CD8-positive, alpha-beta memory T cell (primary cell): ENCODE measurements at regions not wholly inside any gene's neighbourhood (a gene's known extent, or its start where the extent isn't known, plus 50 kb on each side); places are given as distances from the start of the nearest gene placed in this dataset.

ENCODE experiments used
- CTCF ChIA-PET: fragments of 350-600 bp; sonication (Branson Sonifier 250); formaldehyde crosslinking; loops from one replicate; lab custom pipeline; 2021; ENCODE audit warnings: antibody characterized with exemption; lab: Charles Lee
- POLR2A ChIA-PET: fragments of 350-600 bp; sonication (Branson Sonifier 250); formaldehyde crosslinking; loops from one replicate; lab custom pipeline; 2021; ENCODE audit warnings: antibody characterized with exemption; lab: Charles Lee
- DNase-seq, 5 donors: peaks; one replicate each; pipeline versions ENCODE4 v3.0.0 to v3.0.0-alpha.2; 2020 to 2022; ENCODE audit warnings: mixed read lengths in 1 of 5
- H3K27ac ChIP-seq: one replicate; pipeline ENCODE4 v1.7.0; 2013; ENCODE audit warnings: low read depth, mild to moderate bottlenecking, low read length, moderate library complexity
- H3K27me3 ChIP-seq: 2 replicates; pipeline ENCODE4 v1.7.0; 2013; ENCODE audit warnings: low read length, mild to moderate bottlenecking; ENCODE audit not compliant: insufficient read depth, poor library complexity, severe bottlenecking
- H3K36me3 ChIP-seq: 2 replicates; pipeline ENCODE4 v1.7.0; 2013; ENCODE audit warnings: mild to moderate bottlenecking, low read length, moderate library complexity; ENCODE audit not compliant: insufficient read depth
- H3K4me1 ChIP-seq: 2 replicates; pipeline ENCODE4 v1.7.0; 2013; ENCODE audit warnings: mild to moderate bottlenecking, low read length, moderate library complexity; ENCODE audit not compliant: insufficient read depth
- H3K4me3 ChIP-seq: 2 replicates; pipeline ENCODE4 v1.7.0; 2013; ENCODE audit warnings: mild to moderate bottlenecking, low read length
- H3K9me3 ChIP-seq: 2 replicates; pipeline ENCODE4 v1.7.0; 2013; ENCODE audit warnings: mild to moderate bottlenecking, low read length
- H3K27ac Mint-ChIP-seq, 8 donors: one replicate each; pipeline ENCODE4 v1.8.0; 2020 to 2021; ENCODE audit warnings: mixed read lengths in 8 of 8, mild to moderate bottlenecking in 6 of 8, inconsistent platforms in 3 of 8, moderate library complexity in 3 of 8
- H3K27me3 Mint-ChIP-seq, 2 donors: one replicate each; pipeline ENCODE4 v1.8.0; 2020 to 2021; ENCODE audit warnings: mixed read lengths in 2 of 2, mild to moderate bottlenecking in 1 of 2, moderate library complexity in 1 of 2
- H3K36me3 Mint-ChIP-seq, 3 donors: one replicate each; pipeline ENCODE4 v1.8.0; 2020 to 2021; ENCODE audit warnings: mixed read lengths in 3 of 3, inconsistent platforms in 1 of 3, mild to moderate bottlenecking in 1 of 3
- H3K4me1 Mint-ChIP-seq, 3 donors: one replicate each; pipeline ENCODE4 v1.8.0; 2020 to 2021; ENCODE audit warnings: mixed read lengths in 3 of 3, inconsistent platforms in 1 of 3, mild to moderate bottlenecking in 1 of 3
- H3K4me3 Mint-ChIP-seq, 7 donors: one replicate each; pipeline ENCODE4 v1.8.0; 2020 to 2021; ENCODE audit warnings: mixed read lengths in 7 of 7, mild to moderate bottlenecking in 6 of 7, moderate library complexity in 4 of 7, inconsistent platforms in 2 of 7
- H3K9me3 Mint-ChIP-seq, 5 donors: one replicate each; pipeline ENCODE4 v1.8.0; 2020 to 2022; ENCODE audit warnings: mixed read lengths in 5 of 5, mild to moderate bottlenecking in 3 of 5, moderate library complexity in 2 of 5, inconsistent platforms in 1 of 5

DNA sequence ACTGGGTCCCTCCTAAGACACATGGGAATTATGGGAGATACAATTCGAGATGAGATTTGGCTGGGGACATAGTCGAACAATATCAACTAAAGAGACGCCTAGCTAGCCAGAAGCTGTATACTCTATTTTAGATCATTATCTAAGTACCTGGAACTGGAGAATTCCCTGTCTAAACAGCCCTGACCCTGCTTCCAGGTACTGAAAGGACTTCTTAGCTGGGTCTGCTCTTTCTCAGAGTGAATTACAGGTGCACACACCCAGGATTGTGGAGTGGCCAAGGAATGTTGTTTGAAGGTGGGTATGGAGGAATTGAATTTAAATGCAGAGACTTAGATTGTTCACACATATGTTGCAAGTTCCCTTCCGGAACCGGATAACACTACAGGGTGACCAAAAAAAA lies 733.0 kb downstream of the RPS29 start:
- Histone ChIP-seq H3K36me3 (no peaks in the 10 kb centered on the region), H3K27me3 (no peaks in the 10 kb centered on the region), H3K9me3 (no peaks in the 10 kb centered on the region), H3K4me1 (no peaks in the 10 kb centered on the region), H3K4me3 (no peak overlapping the region), H3K27ac (no peak overlapping the region)
- H3K4me3 Mint-ChIP-seq = no peak overlapping the region
- ChIA-PET POLR2A (no interaction called here), CTCF (no interaction called here)
- no peak overlapping the region for H3K27ac Mint-ChIP-seq
- H3K27me3 Mint-ChIP-seq = no peaks in the 10 kb centered on the region
- no peak for DNase-seq
- H3K9me3 Mint-ChIP-seq = peaks cover 0 to 12% (median 6%) of the 10 kb centered on the region in 5 donors
- no peaks in the 10 kb centered on the region for H3K36me3 Mint-ChIP-seq
- no peaks in the 10 kb centered on the region for H3K4me1 Mint-ChIP-seq

DNA sequence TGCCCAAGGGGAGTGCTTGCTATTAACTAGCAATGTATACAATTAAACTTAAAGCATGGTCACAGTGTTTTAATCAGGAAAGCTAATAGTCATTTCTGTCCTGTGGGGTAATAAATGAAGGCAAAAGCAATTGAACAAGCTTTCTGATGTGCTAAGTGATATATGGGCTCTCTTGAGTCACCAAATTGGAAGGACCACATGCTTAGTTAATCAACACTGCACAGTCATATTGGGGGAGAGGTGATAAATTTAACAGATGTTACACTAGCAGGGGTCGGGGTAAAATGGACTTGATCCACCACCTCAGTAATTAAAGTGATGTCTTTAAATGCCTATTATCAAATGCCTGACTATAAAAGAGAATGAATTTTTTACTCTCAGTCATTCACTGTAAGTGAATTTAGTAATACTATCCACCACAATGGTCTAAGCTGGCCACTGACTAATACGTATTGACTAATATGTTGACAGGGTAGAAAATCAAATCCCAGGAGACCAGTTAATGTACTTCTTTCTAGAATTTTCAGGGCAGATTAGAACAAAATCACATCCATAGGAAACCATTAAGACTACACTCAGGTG lies 736.3 kb downstream of the RPS29 start:
- H3K27me3 ChIP-seq = no peaks in the 10 kb centered on the region
- no peak for DNase-seq
- no peaks in the 10 kb centered on the region for H3K4me1 ChIP-seq
- Mint-ChIP-seq H3K36me3 (no peaks in the 10 kb centered on the region), H3K27ac (no peak overlapping the region), H3K27me3 (no peaks in the 10 kb centered on the region), H3K9me3 (peaks cover 0 to 9% (median 5%) of the 10 kb centered on the region in 5 donors), H3K4me1 (no peaks in the 10 kb centered on the region), H3K4me3 (no peak overlapping the region)
- H3K4me3 ChIP-seq = no peak overlapping the region
- POLR2A ChIA-PET = no interaction called here
- no peaks in the 10 kb centered on the region for H3K36me3 ChIP-seq
- CTCF ChIA-PET = no interaction called here
- H3K9me3 ChIP-seq = no peaks in the 10 kb centered on the region
- H3K27ac ChIP-seq = no peak overlapping the region

DNA sequence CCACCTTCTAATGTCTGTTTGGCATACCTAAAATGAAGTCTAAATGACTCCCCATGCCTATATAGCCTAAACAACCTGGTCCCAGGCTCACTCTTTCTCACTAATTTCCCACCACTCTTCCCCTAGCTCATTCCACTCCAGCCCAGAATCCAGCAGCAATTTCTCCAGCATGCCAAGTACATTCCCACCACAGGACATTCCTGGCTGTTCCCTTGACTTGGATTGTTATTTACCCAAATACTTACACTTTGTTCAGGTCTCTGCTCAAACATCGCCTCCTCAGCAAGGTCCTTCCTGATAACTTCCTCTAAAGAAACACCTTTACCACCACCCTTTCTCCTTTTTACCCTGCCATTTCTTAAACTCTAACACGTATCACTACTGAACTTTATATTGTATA lies 743.4 kb downstream of the RPS29 start:
- no peaks in the 10 kb centered on the region for H3K9me3 ChIP-seq
- no peak overlapping the region for H3K4me3 ChIP-seq
- H3K27me3 ChIP-seq = no peaks in the 10 kb centered on the region
- no peak overlapping the region for H3K27ac ChIP-seq
- ChIA-PET CTCF (no interaction called here), POLR2A (no interaction called here)
- Mint-ChIP-seq H3K4me1 (no peaks in the 10 kb centered on the region), H3K9me3 (peaks cover 0 to 3% (median 2%) of the 10 kb centered on the region in 5 donors), H3K36me3 (no peaks in the 10 kb centered on the region), H3K27ac (no peak overlapping the region), H3K27me3 (no peaks in the 10 kb centered on the region), H3K4me3 (no peak overlapping the region)
- no peaks in the 10 kb centered on the region for H3K36me3 ChIP-seq
- DNase-seq = no peak
- H3K4me1 ChIP-seq = no peaks in the 10 kb centered on the region

DNA sequence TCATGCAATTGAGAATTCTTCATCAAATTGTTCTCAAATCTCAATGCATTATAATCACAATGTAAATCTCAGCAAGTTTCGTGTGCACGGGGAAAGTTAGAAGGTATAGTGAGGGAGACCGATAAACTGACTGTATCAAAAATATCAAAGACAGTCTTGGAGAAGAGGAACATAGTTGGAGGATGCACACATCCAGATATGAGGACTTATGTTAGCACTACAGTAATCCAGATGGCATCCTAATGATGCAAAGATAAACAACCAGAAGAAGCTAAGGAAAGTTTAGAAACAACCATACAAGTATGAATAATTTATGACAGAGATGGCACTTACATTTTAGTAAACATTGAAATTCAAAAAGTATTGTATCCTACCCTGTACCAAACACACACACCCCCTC lies 760.1 kb downstream of the RPS29 start:
- Mint-ChIP-seq H3K27ac (no peak overlapping the region), H3K4me3 (no peak overlapping the region), H3K4me1 (no peaks in the 10 kb centered on the region), H3K9me3 (peaks cover 1 to 12% (median 7%) of the 10 kb centered on the region in 5 donors), H3K36me3 (no peaks in the 10 kb centered on the region), H3K27me3 (no peaks in the 10 kb centered on the region)
- H3K27me3 ChIP-seq = no peaks in the 10 kb centered on the region
- ChIA-PET POLR2A (no interaction called here), CTCF (no interaction called here)
- H3K4me3 ChIP-seq = no peak overlapping the region
- H3K4me1 ChIP-seq = no peaks in the 10 kb centered on the region
- H3K36me3 ChIP-seq = no peaks in the 10 kb centered on the region
- H3K9me3 ChIP-seq = no peaks in the 10 kb centered on the region
- no peak for DNase-seq
- no peak overlapping the region for H3K27ac ChIP-seq

DNA sequence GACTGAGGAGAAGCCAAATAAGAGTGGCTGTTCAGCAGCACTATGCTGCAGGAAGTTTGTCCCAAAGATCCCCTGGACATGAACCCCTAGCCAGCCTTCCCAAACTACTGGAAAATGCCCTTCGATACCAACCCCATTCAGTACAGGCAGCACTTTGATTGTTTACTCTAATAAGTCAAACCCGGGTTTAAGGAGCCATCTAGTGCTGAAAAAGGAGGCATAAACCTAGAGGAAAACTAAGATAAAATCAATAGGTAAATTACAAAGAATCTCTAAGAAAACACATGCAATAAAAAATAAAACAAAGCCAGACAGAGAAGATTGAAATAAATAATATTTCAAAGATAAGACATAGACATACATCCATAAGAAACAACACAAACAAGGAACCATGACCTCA lies 771.6 kb downstream of the RPS29 start:
- Histone ChIP-seq H3K36me3 (no peaks in the 10 kb centered on the region), H3K27ac (no peak overlapping the region), H3K27me3 (no peaks in the 10 kb centered on the region), H3K9me3 (no peaks in the 10 kb centered on the region), H3K4me3 (no peak overlapping the region), H3K4me1 (no peaks in the 10 kb centered on the region)
- no peak for DNase-seq
- no peaks in the 10 kb centered on the region for H3K27me3 Mint-ChIP-seq
- no peaks in the 10 kb centered on the region for H3K4me1 Mint-ChIP-seq
- H3K4me3 Mint-ChIP-seq = no peak overlapping the region
- ChIA-PET POLR2A (no interaction called here), CTCF (no interaction called here)
- no peak overlapping the region for H3K27ac Mint-ChIP-seq
- no peaks in the 10 kb centered on the region for H3K36me3 Mint-ChIP-seq
- peaks cover 0 to 14% (median 10%) of the 10 kb centered on the region in 5 donors for H3K9me3 Mint-ChIP-seq

DNA sequence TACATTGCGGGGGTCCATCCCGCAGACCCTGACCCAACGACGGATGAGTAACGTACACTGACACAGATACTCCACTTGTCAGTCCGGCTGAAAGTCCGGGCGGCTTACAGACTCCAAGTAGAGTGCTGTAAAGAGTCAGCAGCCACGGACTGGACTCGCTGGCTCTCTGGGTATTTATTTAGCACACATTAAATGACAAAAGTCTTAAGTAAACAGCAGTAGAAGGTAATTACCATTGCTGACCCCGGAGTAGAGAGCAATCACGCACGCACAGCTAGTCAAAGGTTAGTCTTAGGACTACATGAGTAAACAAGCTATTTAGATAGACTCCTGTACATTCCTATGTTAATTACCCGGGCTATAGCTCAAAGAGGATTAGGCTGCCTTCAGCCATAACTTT lies 780.9 kb downstream of the RPS29 start:
- H3K27ac ChIP-seq = no peak overlapping the region
- ChIA-PET POLR2A (no interaction called here), CTCF (no interaction called here)
- H3K4me3 ChIP-seq = no peak overlapping the region
- Mint-ChIP-seq H3K27me3 (no peaks in the 10 kb centered on the region), H3K9me3 (peaks cover 0 to 39% (median 8%) of the 10 kb centered on the region in 5 donors), H3K4me1 (no peaks in the 10 kb centered on the region), H3K4me3 (no peak overlapping the region), H3K36me3 (no peaks in the 10 kb centered on the region), H3K27ac (no peak overlapping the region)
- no peaks in the 10 kb centered on the region for H3K36me3 ChIP-seq
- no peaks in the 10 kb centered on the region for H3K9me3 ChIP-seq
- H3K27me3 ChIP-seq = no peaks in the 10 kb centered on the region
- DNase-seq = no peak
- H3K4me1 ChIP-seq = no peaks in the 10 kb centered on the region

DNA sequence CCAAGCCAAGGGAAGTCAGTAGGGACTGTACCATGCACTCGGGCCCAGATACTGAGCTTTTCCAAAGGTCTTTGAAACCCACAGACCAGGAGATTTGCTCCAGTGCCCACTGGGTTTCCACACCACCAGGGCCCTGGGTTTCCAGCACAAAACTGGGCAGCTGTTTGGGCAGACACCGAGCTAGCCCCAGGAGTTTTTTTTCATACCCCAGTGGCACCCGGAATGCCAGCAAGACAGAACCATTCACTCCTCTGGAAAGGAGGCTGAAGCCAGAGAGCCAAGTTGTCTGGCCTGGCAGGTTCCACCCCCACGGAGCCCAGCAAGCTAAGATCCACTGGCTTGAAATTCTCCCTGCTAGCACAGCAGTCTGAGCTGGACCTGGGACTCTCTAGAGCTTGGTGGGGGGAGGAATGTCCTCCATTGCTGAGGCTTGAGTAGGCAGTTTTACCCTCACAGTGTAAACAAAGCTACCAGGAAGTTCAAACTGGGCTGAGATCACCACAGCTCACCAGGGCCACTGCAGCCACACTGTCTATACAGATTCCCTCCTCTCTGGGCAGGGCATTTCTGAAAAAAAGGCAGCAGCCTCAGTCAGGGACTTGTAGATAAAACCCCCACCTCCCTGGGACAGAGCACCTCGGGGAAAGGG lies 793.7 kb downstream of the RPS29 start:
- Histone ChIP-seq H3K4me1 (no peaks in the 10 kb centered on the region), H3K4me3 (no peak overlapping the region), H3K27me3 (no peaks in the 10 kb centered on the region), H3K27ac (no peak overlapping the region), H3K9me3 (no peaks in the 10 kb centered on the region), H3K36me3 (no peaks in the 10 kb centered on the region)
- Mint-ChIP-seq H3K27me3 (no peaks in the 10 kb centered on the region), H3K9me3 (peaks cover 8 to 21% (median 13%) of the 10 kb centered on the region in 5 donors), H3K4me1 (no peaks in the 10 kb centered on the region), H3K36me3 (no peaks in the 10 kb centered on the region), H3K4me3 (no peak overlapping the region), H3K27ac (no peak overlapping the region)
- ChIA-PET CTCF (no interaction called here), POLR2A (no interaction called here)
- no peak for DNase-seq

DNA sequence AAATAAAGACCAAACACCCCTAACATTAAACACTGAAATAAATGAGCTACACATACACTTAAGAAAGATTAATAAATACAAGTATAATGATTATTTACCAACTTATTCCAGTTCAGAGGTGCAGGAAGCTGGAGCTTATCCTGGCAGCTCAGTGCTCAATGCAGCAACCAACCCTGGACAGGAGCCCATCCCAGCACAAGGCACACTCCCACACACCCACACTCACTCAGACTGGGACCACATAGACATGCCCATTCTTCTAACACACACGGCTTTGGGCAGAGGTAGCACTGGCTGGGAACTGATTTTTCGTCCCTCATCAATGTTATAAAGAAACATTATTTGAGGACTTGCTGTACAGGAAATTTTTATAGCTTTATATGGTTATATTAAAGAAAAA lies 797.4 kb downstream of the RPS29 start:
- CTCF ChIA-PET = no interaction called here
- POLR2A ChIA-PET = no interaction called here
- DNase-seq = no peak
- H3K9me3 Mint-ChIP-seq = peaks cover 0 to 12% (median 4%) of the 10 kb centered on the region in 5 donors
- no peaks in the 10 kb centered on the region for H3K36me3 ChIP-seq
- no peaks in the 10 kb centered on the region for H3K36me3 Mint-ChIP-seq
- H3K4me1 ChIP-seq = no peaks in the 10 kb centered on the region
- H3K4me3 ChIP-seq = no peak overlapping the region
- no peaks in the 10 kb centered on the region for H3K27me3 Mint-ChIP-seq
- H3K4me3 Mint-ChIP-seq = no peak overlapping the region
- H3K27ac Mint-ChIP-seq = no peak overlapping the region
- H3K27me3 ChIP-seq = no peaks in the 10 kb centered on the region
- no peaks in the 10 kb centered on the region for H3K9me3 ChIP-seq
- no peak overlapping the region for H3K27ac ChIP-seq
- no peaks in the 10 kb centered on the region for H3K4me1 Mint-ChIP-seq
